GM18498 (cell line): ENCODE measurements at regions not wholly inside any gene's neighbourhood (a gene's known extent, or its start where the extent isn't known, plus 50 kb on each side); places are given as distances from the start of the nearest gene placed in this dataset.

Source experiments
- ATAC-seq: cut with Tn5 transposase; IDR thresholded peaks from one replicate; pipeline ENCODE4 v1.9.1; 2021; ENCODE audit warnings: mild to moderate bottlenecking, moderate library complexity; ENCODE audit not compliant: unreplicated experiment

DNA sequence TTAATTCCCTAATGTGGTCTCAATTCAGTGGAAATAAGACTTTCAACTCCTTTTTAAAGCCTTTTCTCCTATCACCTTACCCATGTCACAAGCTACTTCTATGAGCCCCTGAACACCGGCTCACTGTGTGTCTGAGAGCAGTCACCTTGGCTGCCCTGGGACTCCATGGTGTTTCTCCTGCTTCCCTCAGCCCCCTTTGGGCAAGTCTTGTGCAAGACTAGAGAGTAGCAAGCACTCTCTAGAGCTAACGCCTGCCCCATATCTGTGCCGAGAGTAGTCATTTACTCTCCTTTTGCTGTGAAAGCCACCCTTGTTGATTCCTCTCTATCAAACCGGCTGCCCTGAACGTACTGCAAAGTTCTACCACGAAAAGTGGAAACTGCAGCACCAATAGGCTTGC, 77.9 kb upstream of the DAB2 start:
- no peak for ATAC-seq

DNA sequence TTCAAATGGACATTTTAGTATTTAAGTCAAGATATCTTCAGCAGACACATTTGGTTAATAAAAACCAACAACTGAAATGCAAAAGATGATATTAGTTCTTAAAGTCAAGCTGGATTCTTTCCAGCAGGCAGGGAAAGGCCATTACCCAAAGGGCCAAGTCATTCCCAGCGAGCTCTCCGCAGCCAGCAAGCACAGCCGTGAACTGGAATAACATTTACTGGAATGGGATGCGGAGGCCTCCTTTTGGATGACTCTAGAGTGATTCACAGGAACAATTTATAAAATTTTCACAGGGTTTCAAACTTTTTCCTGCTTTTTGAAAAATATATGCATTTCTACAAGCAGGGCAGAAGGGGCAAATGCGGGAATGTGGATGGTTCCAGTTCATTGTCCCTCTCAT, 76.6 kb upstream of the DAB2 start:
- no peak for ATAC-seq

DNA sequence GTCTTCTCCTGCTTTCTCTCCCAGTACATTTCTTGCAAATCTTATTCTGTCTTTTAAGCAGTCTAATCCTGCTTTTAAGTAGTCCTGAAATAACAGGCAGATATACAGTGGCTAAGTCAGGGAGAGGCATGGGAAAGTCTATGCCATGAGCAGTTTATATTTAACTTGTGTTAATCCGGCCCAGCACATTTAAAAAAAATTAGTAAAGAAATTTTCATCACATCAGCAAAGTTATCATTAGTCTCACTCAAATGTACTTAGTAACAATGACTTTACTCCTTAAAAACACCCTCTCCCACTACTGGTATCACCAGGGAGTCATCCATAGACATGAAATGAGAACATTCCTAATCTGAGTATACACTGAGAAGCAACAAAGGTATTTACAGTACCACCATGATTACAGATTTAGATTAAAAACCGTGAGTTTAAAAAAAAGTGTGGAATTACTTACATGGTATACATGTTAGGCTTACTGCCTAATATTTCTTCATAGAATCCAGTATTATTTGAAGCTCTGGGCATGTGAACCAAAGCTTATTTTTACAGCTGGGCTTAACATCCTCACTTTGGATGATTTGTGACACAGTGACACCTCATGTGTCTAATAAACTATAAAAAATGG, 75.9 kb upstream of the DAB2 start:
- ATAC-seq, result no peak

DNA sequence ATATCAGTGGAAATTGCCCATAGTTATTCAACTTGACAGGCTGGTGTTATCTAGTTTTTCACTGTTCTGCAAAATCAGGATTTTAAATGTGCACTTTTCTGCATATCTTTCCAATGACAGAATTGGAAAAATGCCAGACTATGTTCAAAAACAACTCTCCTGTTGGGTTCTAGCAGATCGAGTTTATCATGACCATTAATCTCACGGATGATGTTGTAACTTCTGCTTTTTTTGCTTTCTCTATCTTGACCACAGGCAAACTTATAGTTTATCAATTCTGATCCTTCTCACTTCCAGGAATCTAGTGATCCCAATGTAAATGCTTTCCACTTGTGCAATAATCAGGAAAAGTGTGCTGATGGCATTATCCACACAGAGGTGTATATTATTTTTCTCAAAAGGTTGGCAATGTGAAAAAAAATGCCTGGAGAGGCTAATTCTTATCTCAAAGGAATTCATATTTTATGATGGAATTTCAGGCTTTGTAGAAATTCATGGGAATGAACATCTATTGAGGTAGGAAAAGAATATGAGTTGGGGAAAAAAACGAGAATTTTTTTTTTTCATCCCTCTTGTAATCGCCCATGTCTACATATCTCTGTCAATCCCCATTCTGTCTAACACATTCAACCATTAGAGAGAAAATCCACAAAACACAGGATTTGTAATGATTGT, 73.6 kb upstream of the DAB2 start:
- no peak for ATAC-seq

DNA sequence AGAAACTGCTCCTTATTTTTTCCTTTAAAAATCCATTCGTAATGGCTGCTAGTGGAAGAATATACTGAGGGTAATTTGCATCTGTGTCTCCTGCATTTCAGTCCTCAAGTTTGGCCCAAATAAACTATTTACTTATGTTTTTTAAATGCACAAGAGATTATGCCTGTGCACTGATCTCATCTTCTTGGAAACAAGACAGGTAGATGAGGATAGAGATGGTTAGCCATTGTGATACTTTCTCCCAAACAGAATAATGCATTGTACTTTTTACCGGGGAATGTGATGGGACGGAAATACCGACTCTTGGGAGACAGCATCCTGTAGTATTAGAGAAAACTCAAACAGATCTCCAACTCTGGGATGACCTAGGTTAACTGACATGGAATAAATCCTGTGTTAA, 72.5 kb upstream of the DAB2 start:
- no peak for ATAC-seq

DNA sequence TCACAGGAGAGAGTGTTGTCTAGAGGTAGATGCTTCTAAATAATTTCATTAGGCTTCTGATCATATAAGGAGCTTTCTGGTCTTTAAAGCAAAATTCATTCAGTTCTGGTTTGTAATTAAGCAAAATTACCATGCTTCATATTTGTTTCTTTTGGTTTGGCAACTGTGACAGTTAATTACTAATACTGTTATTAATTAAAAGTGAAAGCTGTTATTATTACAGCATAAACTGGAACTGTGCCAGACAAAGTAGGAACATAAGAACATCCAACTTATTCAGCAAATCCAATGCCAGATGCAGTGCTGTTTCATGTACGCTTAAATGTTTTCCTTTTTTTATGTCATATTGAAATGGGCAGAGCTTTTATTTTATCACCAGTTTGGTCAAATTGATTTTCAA, 70.4 kb upstream of the DAB2 start:
- no peak for ATAC-seq

DNA sequence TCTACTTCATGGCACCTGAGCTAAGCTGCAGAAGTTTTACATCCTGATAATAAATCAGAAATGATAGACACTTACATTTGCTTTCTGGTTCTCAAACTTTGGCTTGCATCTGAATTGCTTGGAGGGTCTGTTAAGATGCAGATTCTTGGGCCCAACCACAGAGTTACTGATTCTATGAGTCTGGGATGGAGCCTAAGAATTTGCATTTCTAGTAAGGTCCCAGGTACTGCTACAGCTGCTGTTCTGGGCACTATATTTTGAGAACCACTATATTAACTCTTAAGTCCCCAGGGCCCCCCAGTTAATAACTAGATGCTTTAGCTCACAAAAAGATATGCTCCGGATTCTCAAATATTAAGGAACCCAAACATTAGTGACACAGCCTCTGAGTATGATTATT, 69.8 kb upstream of the DAB2 start:
- ATAC-seq, result no peak

DNA sequence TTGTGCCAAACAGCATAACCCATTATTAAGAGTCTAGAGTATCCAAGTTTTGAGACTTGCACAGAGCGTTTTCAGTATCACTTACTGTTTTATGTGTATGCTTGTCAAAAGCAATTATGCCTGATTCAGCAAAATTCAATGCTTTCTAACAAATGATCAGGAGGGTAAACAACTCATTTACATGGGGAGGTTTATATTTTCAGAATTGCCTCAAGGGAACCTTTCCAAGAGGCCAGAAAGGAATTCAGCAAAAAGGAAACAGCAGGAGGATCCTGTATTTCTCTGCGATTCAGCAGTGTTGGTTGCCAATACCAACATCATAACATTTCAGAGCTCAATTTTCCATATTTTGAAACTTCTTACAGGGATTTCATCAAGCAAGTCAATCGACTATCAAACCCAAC, 69.3 kb upstream of the DAB2 start:
- no peak for ATAC-seq

DNA sequence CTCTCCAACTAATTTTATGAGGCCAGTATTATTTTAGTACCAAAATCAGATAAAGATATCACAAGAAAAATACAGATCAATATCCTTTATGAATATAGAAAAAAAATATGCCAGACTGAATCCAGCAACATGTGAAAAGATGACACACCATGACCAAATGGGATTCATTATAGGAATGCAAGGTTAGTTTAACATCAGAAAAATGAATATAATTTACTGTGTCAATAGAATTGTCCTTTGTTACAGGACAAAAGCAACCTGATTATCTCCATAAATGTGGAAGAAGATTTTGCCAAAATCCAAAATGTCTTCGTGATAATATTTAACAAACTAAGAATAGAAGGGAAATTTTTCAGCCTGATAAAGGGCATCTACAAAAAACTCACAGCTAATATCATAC, 66.4 kb upstream of the DAB2 start:
- no peak for ATAC-seq

DNA sequence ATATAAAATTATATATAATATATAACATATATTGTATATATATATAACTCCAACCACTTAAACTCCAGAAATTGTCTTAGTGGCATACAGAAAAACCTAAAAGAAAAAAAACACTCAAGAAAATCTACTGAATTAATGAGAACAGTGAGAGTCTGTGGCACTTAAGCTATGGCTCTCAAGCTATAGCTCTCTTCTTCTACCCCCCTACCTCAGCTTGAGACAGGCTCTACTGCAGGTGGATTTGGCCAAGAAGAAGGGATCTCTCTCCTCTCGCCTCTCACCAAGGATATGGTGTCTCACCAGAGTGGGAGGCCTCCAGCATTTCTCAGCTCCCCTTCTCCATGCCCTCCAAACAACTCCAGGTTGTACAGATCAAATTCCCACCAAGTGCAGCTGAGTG, 64.5 kb upstream of the DAB2 start:
- ATAC-seq, result no peak

DNA sequence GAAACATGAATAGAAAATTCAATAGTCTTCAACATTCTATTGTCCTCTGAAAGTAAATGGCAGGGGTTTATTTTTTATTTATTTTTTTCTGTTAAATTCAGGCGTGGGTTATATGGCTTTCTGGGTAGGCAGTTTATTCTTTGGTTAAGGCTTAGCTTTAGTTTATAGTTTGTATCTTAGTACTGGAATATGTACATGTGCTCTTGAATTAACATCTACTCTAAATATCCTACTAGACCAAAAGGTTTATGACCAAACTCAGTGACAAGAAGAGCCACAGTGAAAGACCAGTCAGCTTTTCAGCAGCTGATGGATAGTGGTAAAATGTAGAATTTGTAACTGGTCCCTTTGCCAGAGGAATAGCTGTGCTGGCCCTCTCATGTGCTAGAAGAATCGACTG, 62.0 kb upstream of the DAB2 start:
- no peak for ATAC-seq

DNA sequence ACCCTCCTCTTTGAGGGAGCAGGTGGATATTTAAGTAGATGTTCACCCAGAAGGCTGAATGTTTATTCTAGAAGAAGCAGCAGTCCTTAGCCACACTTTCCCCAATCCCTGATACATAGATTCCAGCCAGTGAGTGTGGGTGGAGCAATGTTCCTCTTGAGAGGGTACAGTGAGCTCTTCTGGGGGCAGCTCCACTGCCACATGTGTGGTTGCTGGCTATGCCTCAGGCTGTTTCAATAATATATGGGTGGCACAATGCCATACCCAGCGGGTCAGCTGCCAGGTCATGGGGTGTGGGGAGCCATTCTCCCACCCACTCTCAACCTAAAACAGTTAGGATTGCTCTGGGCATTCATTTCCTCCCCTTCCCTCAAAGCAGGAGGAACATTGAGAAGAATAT, 61.6 kb upstream of the DAB2 start:
- ATAC-seq, result no peak

DNA sequence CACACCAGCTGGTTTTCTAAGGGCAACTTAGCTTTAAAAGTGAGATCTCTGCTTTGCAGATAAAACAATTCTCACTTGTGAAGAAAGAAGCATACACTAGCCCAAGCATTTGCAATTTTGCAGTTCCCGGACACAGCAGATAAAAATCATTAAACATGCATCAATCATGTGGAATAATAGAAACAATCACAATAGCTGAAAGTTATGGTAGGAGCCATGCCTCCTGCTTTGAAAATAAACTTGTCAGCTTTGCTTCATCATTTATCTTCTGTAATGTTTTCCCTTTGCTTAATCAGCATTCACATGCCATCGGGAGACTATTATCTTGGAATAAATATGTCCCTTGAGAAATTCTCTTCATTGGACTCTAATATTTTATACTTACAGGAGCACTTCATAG, 60.3 kb upstream of the DAB2 start:
- no peak for ATAC-seq

DNA sequence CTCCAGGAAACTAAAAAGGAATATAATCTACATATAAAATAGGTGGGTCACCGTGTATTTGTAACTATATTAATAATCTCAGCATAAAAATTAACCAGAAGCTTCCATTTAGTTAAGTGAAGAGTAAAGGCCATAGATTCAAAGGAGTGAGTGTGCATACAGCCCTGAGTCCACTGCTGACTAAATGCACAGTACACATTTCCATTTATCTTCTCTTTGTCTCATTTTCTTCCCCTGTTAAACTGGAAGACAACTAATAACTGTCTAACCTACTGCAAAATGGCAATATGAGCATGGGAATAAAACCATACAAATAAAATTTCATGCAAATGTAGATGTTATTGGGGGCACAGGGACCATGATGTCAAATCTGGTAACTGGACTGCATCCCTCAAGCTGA, 59.9 kb upstream of the DAB2 start:
- no peak for ATAC-seq

DNA sequence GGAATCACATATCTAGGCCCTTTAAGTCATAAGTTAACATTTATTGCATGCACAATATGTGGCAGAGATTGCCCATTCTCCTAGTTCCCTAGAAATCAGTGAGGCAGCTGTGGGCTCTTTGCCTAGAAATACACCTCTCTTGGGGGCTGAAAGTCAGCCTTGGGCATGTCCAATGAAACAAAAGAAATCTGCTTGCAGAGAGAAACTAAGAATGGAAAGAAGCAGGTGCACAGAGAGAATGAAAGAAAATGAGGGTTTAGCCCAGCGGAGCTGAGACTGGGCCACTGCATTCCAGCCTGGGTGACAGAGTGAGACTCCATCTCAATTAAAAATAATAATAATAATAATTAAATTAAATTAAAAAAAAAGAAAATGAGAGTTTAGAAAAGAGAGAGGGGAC, 57.3 kb upstream of the DAB2 start:
- ATAC-seq, result no peak

DNA sequence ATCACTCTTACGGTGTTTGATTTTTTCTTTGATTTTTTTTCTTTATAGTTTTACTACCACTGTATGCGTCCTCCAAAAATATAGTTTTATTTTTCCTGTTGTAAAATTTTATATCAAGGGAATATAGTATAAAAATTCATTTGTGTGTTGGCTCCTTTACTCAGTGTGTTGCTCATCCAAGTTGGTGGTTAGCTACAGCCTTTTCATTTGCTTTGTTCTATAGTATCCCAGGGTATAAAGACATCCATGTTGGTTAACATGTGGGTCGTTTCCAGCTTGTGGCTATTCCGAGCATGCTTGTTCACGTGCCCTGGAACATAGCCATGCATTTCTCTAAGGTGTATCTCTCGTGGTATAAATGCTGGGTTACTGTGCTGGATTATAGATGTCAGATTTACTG, 54.8 kb upstream of the DAB2 start:
- ATAC-seq, result no peak

DNA sequence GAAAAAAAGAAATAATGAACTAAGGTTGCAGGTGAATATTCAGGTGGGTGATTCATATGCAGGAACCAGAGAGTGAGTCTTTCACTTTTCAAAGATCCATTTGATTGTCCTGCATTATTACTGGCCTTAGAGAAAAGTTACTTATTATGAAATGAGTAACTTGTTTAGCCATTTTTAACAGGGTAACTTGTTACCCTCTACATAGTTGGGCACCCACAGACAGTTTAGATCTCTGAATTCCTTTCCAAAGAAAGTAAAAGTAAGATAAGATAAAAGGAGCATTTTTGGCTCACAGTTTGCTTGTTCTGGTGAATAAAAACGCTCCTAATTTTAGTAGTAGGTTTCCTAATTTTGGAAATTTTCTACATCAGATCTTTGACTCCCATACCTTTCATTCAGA, 54.1 kb upstream of the DAB2 start:
- ATAC-seq, result no peak

DNA sequence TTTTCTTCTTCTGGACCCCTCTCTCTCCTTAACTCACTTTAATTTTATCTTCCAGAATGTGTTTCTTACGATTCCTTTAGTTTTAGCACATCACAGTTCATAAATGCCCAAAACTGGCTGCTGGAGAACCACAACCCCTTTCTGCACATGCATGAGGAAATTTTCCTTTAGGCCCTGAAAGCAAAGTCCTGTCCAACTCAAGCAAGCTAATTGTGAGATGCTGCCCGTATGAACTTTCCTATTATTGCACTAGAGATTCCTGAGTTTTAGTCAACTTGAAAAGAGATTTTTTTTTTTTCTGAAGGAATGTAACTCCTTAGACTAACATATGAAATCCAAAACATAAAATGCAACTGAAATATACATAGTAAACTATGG, 52.1 kb upstream of the DAB2 start:
- ATAC-seq, result no peak

DNA sequence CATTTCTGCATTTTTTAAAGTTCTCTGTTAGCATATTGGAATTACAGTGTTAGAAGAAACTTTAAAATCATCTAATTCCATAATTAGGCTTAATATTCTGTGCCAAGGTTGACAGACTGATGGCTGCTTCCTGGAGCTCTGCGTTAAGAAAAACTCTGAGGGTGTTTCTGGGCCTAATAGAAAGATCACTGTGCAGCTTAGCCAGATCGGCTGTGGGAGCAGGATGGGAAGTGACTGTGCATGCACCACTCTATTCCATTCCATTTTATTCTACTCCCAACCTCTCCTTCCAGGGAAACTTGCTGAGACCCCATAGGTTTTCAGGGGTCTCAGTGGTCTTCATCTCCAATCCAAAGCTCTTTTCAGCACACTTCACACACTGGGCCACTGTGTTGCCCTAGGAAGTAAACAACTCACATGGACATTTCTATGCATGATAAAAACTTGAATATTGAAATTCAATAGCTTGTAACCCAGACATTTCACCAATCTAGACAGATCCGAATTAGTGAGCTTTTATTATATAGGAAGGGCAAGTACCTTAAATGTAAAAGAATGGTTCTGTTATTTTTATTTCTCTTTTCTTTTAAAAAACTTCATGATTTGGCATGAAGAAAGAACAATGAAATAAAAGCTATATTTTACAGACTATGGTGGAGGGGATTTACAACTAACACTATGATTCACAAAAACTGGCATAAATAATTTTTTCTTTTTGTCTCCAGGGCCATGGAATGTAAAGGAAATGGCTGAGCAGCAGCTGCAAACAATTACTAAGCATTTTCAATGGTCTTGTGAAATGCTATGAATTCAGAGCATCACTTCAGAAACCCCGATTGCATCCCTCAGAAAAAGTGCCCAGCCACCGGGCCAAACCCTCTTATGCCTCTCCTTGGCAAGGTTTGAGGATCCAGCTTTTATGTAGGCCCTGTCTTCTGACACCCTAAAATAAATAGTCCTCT, 51.4 kb upstream of the DAB2 start:
- no peak for ATAC-seq

DNA sequence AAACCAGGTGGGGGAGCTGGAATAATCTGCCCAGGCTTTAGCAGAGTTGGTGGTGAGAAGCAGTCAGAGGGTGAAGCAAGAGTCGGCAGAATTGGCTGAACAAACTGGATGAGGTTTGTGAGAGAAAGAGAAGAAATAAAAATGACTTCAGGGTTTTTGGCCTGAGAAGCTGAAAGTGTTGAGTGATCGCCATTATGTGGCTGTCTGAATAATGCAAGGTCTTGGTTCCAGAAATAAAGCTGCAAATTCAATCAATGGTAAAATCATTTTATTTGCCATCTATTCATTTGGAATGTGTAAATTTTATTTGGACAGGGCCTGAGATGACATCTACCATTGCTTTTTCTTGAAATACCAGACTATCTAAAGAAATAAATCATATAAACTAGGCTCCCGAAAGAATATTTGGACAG, 50.4 kb upstream of the DAB2 start:
- no peak for ATAC-seq
